ENCODE measurements at regions not wholly inside any gene's neighbourhood (a gene's known extent, or its start where the extent isn't known, plus 50 kb on each side); places are given as distances from the start of the nearest gene placed in this dataset.

DNA sequence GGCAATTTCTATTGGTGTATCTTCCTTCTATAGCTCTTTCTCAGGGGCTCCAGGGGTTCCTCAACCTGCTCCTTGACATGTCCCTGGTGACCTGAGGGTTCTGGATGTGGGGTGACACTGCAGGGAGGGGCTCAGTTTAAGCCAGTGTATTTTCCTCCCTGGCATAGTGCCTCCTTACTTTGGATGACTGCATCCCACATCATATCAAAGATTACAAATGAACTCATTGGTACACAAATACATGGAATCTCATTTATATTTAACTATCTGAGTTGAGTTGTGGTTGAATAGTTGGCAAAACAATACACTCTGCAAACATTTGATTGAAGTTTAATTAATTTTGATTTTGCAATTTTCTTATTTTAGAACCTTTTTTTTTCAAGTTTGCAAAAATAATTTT, 268.2 kb upstream of the SKOR2 start:
- Histone ChIP-seq H3K36me3 (replicated peaks) (no peaks in the 10 kb centered on the region), H3K4me3 (ENCODE audit: low read depth, low read length) (no peak overlapping the region), H3K27ac (no peak overlapping the region), H3K27me3 (replicated peaks) (no peaks in the 10 kb centered on the region)
- in situ Hi-C loops (cut with HindIII; ENCODE audit: low pct_ligation_motif_present, low sequenced_read_pairs) = no loop called here
- TF ChIP-seq, protein P1, sequence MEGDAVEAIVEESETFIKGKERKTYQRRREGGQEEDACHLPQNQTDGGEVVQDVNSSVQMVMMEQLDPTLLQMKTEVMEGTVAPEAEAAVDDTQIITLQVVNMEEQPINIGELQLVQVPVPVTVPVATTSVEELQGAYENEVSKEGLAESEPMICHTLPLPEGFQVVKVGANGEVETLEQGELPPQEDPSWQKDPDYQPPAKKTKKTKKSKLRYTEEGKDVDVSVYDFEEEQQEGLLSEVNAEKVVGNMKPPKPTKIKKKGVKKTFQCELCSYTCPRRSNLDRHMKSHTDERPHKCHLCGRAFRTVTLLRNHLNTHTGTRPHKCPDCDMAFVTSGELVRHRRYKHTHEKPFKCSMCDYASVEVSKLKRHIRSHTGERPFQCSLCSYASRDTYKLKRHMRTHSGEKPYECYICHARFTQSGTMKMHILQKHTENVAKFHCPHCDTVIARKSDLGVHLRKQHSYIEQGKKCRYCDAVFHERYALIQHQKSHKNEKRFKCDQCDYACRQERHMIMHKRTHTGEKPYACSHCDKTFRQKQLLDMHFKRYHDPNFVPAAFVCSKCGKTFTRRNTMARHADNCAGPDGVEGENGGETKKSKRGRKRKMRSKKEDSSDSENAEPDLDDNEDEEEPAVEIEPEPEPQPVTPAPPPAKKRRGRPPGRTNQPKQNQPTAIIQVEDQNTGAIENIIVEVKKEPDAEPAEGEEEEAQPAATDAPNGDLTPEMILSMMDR (IDR thresholded peaks at IDR 0.05; ENCODE audit: low read depth, low read length, missing control alignments) = no peak
- DNase-seq = no peak

DNA sequence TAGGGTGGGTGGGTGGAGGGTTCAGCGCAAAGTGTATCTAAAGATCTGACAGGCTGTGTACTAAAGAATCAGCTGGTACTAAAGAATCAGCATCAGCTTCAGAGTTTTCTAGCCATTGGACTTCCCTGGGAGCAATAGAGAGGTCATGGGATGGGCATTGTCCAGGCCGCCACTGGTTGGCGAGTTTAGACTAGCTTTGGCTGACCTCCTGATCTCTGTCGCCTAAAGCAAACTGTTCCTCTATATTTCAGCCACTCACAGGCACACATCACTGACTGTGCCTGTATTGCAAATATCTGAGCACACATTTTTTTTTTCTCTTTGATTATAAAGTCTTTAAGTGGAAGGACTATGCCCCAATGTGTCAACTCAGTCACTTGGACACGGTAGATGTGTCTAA, 267.8 kb upstream of the SKOR2 start:
- H3K36me3 ChIP-seq (replicated peaks) = no peaks in the 10 kb centered on the region
- in situ Hi-C loops (cut with HindIII; ENCODE audit: low pct_ligation_motif_present, low sequenced_read_pairs) = no loop called here
- TF ChIP-seq, protein P1 (IDR thresholded peaks at IDR 0.05; ENCODE audit: low read depth, low read length, missing control alignments) = no peak
- H3K27me3 ChIP-seq (replicated peaks) = no peaks in the 10 kb centered on the region
- H3K4me3 ChIP-seq (ENCODE audit: low read depth, low read length) = no peak overlapping the region
- no peak overlapping the region for H3K27ac ChIP-seq
- no peak for DNase-seq

DNA sequence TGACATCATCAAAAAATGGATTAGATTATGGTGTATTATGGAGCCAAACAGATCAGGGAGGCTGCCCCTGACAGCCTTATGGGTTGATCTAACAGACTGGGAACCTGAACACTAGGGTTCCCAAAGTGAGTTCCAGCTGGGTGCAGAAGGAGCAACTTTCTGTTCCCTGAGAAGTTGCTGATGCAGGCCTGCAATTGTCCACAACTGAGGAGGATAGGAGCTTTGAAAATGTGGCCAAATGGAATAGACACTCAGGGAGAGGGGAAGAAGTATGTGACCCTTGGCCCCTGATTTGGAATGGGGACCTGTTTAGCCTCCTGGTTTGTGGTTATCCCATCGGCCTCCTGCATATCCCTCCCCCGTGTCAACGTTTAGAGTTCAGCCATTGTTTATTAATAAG, 262.2 kb upstream of the SKOR2 start:
- no peak for DNase-seq
- Histone ChIP-seq H3K27me3 (replicated peaks) (no peaks in the 10 kb centered on the region), H3K36me3 (replicated peaks) (no peaks in the 10 kb centered on the region), H3K4me3 (ENCODE audit: low read depth, low read length) (no peak overlapping the region), H3K27ac (no peak overlapping the region)
- in situ Hi-C loops (cut with HindIII; ENCODE audit: low pct_ligation_motif_present, low sequenced_read_pairs) = no loop called here
- TF ChIP-seq, protein P1 (IDR thresholded peaks at IDR 0.05; ENCODE audit: low read depth, low read length, missing control alignments) = no peak

DNA sequence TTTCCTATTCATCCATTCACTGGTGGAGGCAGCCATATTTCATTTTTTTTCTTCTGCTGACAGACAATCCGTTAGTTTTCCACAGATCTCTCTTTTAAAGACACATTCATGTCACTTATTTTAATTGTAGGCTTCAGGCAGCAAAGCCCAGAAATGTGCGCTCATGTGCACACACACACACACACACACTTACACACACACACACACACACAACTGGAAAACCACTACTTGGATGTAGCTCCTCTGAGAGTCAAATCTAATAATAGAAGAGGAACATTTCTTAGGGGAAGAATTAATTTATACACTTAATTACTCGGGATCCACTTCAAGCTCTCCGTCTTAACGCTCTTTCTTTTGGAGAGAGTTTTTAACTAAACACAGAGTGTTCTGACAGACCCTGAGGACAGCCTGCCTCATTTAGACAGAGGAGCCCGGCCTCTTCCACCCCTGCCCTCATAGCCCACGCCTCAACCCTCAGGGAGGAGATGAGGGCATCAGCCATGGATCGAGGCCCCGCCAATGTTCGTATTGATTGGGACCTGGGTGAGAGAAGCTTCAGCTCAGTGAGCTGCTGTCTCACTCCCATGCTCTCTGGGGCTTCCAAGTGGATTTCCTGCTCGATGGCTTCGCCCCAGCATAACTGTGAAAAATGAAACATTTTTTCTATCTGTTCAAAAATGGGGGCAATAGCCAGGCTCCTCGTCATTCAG, 261.4 kb upstream of the SKOR2 start:
- TF ChIP-seq, protein P1 (IDR thresholded peaks at IDR 0.05; ENCODE audit: low read depth, low read length, missing control alignments) = no peak
- Histone ChIP-seq H3K27me3 (replicated peaks) (no peaks in the 10 kb centered on the region), H3K4me3 (ENCODE audit: low read depth, low read length) (no peak overlapping the region), H3K36me3 (replicated peaks) (no peaks in the 10 kb centered on the region), H3K27ac (no peak overlapping the region)
- in situ Hi-C loops (cut with HindIII; ENCODE audit: low pct_ligation_motif_present, low sequenced_read_pairs) = no loop called here
- DNase-seq = no peak

DNA sequence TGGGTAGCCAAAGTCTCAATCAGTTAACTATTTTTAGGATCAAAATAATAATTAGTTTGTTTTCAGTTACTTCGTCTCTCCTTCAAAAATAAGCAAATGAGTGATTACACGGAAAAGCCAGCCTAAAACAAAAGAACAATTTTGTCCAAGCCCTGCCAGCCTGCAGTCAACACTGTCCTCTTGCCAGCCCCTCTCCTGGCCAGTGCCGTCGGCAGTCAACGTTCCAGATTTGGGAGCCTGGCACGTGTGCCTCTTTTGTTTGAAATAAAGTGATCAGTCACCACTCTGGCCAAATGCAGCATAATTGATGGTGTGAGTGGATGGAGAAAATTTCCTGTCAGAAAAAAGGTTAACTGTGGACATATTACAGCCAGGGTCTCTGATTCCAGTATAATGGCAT, 260.6 kb upstream of the SKOR2 start:
- no peak for DNase-seq
- Histone ChIP-seq H3K27me3 (replicated peaks) (no peaks in the 10 kb centered on the region), H3K27ac (no peak overlapping the region), H3K4me3 (ENCODE audit: low read depth, low read length) (no peak overlapping the region), H3K36me3 (replicated peaks) (no peaks in the 10 kb centered on the region)
- in situ Hi-C loops (cut with HindIII; ENCODE audit: low pct_ligation_motif_present, low sequenced_read_pairs) = no loop called here
- TF ChIP-seq, protein P1 (IDR thresholded peaks at IDR 0.05; ENCODE audit: low read depth, low read length, missing control alignments) = no peak

DNA sequence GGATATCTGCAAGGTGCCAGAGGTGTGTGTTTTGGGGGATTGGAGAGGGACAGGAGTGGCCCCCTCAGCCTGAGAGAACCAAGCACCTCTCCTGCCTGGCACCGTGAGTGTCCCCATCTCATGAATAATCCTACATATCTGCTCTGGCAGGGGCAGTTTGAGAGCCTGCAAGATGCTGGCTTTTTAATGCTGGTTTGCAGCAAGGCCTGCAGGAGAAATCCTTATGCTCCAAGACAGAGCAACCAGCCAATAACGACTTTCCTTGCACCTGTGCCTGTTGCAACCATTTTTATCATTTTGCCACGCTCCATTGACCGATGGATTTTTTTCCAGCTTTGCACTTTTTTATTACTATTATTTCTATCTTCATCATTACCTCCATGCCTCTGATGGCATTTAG, 259.4 kb upstream of the SKOR2 start:
- H3K4me3 ChIP-seq (ENCODE audit: low read depth, low read length) = no peak overlapping the region
- in situ Hi-C loops (cut with HindIII; ENCODE audit: low pct_ligation_motif_present, low sequenced_read_pairs) = no loop called here
- H3K36me3 ChIP-seq (replicated peaks) = no peaks in the 10 kb centered on the region
- no peak overlapping the region for H3K27ac ChIP-seq
- DNase-seq = no peak
- no peaks in the 10 kb centered on the region for H3K27me3 ChIP-seq (replicated peaks)
- TF ChIP-seq, protein P1 (IDR thresholded peaks at IDR 0.05; ENCODE audit: low read depth, low read length, missing control alignments) = no peak
